GM18870 (cell line): ENCODE measurements at regions not wholly inside any gene's neighbourhood (a gene's known extent, or its start where the extent isn't known, plus 50 kb on each side); places are given as distances from the start of the nearest gene placed in this dataset.
"Not testable (repeated sequence)": the region's sequence is repeated elsewhere in the genome, so short reads cannot be mapped to it uniquely, and the experiment has no call there.

ENCODE experiments used
- ATAC-seq: cut with Tn5 transposase; IDR thresholded peaks from one replicate; pipeline ENCODE4 v1.9.1; 2021; ENCODE audit warnings: moderate library complexity; ENCODE audit not compliant: unreplicated experiment

- no peak for ATAC-seq
These were observed 525.7 kb downstream of the RAB28 start for GRCh38 chr4:12958436-12958835.

GRCh38 chr4:12957108-12957507 is 527.0 kb downstream of the RAB28 start:
- no peak for ATAC-seq

GRCh38 chr4:12956026-12956425 is 528.1 kb downstream of the RAB28 start:
- no peak for ATAC-seq

GRCh38 chr4:12949719-12950490 is 534.2 kb downstream of the RAB28 start:
- ATAC-seq = no peak

- ATAC-seq = no peak
These were observed 541.1 kb downstream of the RAB28 start for GRCh38 chr4:12943069-12943468.

- no peak for ATAC-seq
These were observed 550.3 kb downstream of the RAB28 start for GRCh38 chr4:12933760-12934221.

- ATAC-seq = no peak
These were observed 551.8 kb downstream of the RAB28 start for GRCh38 chr4:12932203-12932788.

GRCh38 chr4:12929784-12930183 is 554.4 kb downstream of the RAB28 start:
- ATAC-seq = no peak

GRCh38 chr4:12928751-12929150 is 555.4 kb downstream of the RAB28 start:
- no peak for ATAC-seq

GRCh38 chr4:12926189-12927066 is 557.7 kb downstream of the RAB28 start:
- ATAC-seq = peak; percentile 87

GRCh38 chr4:12924728-12925320 is 559.3 kb downstream of the RAB28 start:
- ATAC-seq = no peak

- no peak for ATAC-seq
These were observed 559.9 kb downstream of the RAB28 start for GRCh38 chr4:12924253-12924652.

GRCh38 chr4:12912896-12913418 is 571.2 kb downstream of the RAB28 start:
- no peak for ATAC-seq

GRCh38 chr4:12911750-12912358 is 572.3 kb downstream of the RAB28 start:
- ATAC-seq = no peak

GRCh38 chr4:12903640-12904039 is 580.5 kb downstream of the RAB28 start:
- ATAC-seq = not testable (repeated sequence)

- no peak for ATAC-seq
These were observed 581.4 kb downstream of the RAB28 start for GRCh38 chr4:12902735-12903134.

GRCh38 chr4:12897954-12898353 is 586.2 kb downstream of the RAB28 start:
- ATAC-seq = no peak

- ATAC-seq = no peak
These were observed 590.1 kb downstream of the RAB28 start for GRCh38 chr4:12894062-12894461.

GRCh38 chr4:12889054-12889453 is 595.1 kb downstream of the RAB28 start:
- ATAC-seq = no peak
